ENCODE measurements at regions not wholly inside any gene's neighbourhood (a gene's known extent, or its start where the extent isn't known, plus 50 kb on each side); places are given as distances from the start of the nearest gene placed in this dataset.

GRCh38 chr4:38392223-38392855 is 271.7 kb upstream of the KLF3 start:
- Mint-ChIP-seq H3K4me1 (no peaks in the 10 kb centered on the region), H3K27me3 (ENCODE audit: insufficient read depth) (no peaks in the 10 kb centered on the region), H3K36me3 (ENCODE audit: low read depth) (peaks cover 2% of the 10 kb centered on the region), H3K9me3 (peaks cover 51% of the 10 kb centered on the region), H3K4me3 (no peak overlapping the region), H3K27ac (no peak overlapping the region)
- TF ChIP-seq CTCF (conservative IDR thresholded peaks at IDR 0.05): no peak
- no peaks in the 10 kb centered on the region for H3K4me1 ChIP-seq (ENCODE audit: control insufficient read depth, insufficient read depth, low read length)
- no peak overlapping the region for H3K9ac ChIP-seq (ENCODE audit: extremely low read depth, low read length, poor library complexity, severe bottlenecking)
- no peak for DNase-seq
- no peaks in the 10 kb centered on the region for H3K36me3 ChIP-seq (ENCODE audit: control insufficient read depth, insufficient read depth, low read length)
- no peaks in the 10 kb centered on the region for H3K27me3 ChIP-seq (ENCODE audit: control insufficient read depth, insufficient read depth, low read length, poor library complexity, severe bottlenecking)
- 90 to 100% methylated on average over 1 of the region's 1 CpG for WGBS, 2 experiments (ENCODE audit: insufficient coverage in 1 of 2, insufficient read length in 1 of 2)
- no peak overlapping the region for H3K27ac ChIP-seq (ENCODE audit: low read depth, low read length)
- no peak overlapping the region for H3K4me3 ChIP-seq (ENCODE audit: low read length)
- H3K9me3 ChIP-seq (ENCODE audit: control insufficient read depth, low read length): peaks cover 38% of the 10 kb centered on the region

GRCh38 chr4:38396091-38396490 is 267.9 kb upstream of the KLF3 start:
- no peak overlapping the region for H3K27ac Mint-ChIP-seq
- 79 to 89% methylated on average over 1 to 3 of the region's 3 CpGs for WGBS, 2 experiments (ENCODE audit: insufficient coverage in 1 of 2, insufficient read length in 1 of 2)
- peaks cover 34% of the 10 kb centered on the region for H3K9me3 ChIP-seq (ENCODE audit: control insufficient read depth, low read length)

GRCh38 chr4:38396845-38397547 is 267.0 kb upstream of the KLF3 start:
- H3K9me3 Mint-ChIP-seq: peaks cover 37% of the 10 kb centered on the region
- no peak overlapping the region for H3K9ac ChIP-seq (ENCODE audit: extremely low read depth, low read length, poor library complexity, severe bottlenecking)
- H3K27me3 Mint-ChIP-seq (ENCODE audit: insufficient read depth): no peaks in the 10 kb centered on the region
- H3K27me3 ChIP-seq (ENCODE audit: control insufficient read depth, insufficient read depth, low read length, poor library complexity, severe bottlenecking): no peaks in the 10 kb centered on the region
- no peak overlapping the region for H3K4me3 ChIP-seq (ENCODE audit: low read length)
- no peak for DNase-seq
- no peak overlapping the region for H3K27ac ChIP-seq (ENCODE audit: low read depth, low read length)
- H3K36me3 ChIP-seq (ENCODE audit: control insufficient read depth, insufficient read depth, low read length): no peaks in the 10 kb centered on the region
- no peak overlapping the region for H3K4me3 Mint-ChIP-seq
- peaks cover 25% of the 10 kb centered on the region for H3K9me3 ChIP-seq (ENCODE audit: control insufficient read depth, low read length)
- no peak overlapping the region for H3K27ac Mint-ChIP-seq
- H3K36me3 Mint-ChIP-seq (ENCODE audit: low read depth): no peaks in the 10 kb centered on the region
- no peaks in the 10 kb centered on the region for H3K4me1 ChIP-seq (ENCODE audit: control insufficient read depth, insufficient read depth, low read length)
- no peaks in the 10 kb centered on the region for H3K4me1 Mint-ChIP-seq
- no peak for TF ChIP-seq CTCF (conservative IDR thresholded peaks at IDR 0.05)
- WGBS, 2 experiments (ENCODE audit: insufficient coverage in 1 of 2, insufficient read length in 1 of 2): 80 to 88% methylated on average over 1 to 4 of the region's 4 CpGs

More at GRCh38 chr4:38396091-38396490, 267.9 kb upstream of the KLF3 start:
- Histone ChIP-seq H3K27me3 (ENCODE audit: control insufficient read depth, insufficient read depth, low read length, poor library complexity, severe bottlenecking) (no peaks in the 10 kb centered on the region), H3K4me1 (ENCODE audit: control insufficient read depth, insufficient read depth, low read length) (no peaks in the 10 kb centered on the region), H3K4me3 (ENCODE audit: low read length) (no peak overlapping the region), H3K9ac (ENCODE audit: extremely low read depth, low read length, poor library complexity, severe bottlenecking) (no peak overlapping the region), H3K36me3 (ENCODE audit: control insufficient read depth, insufficient read depth, low read length) (no peaks in the 10 kb centered on the region), H3K27ac (ENCODE audit: low read depth, low read length) (no peak overlapping the region)
- no peak overlapping the region for H3K4me3 Mint-ChIP-seq
- no peak for DNase-seq
- no peaks in the 10 kb centered on the region for H3K4me1 Mint-ChIP-seq
- H3K9me3 Mint-ChIP-seq: peaks cover 44% of the 10 kb centered on the region
- no peak for TF ChIP-seq CTCF (conservative IDR thresholded peaks at IDR 0.05)
- H3K36me3 Mint-ChIP-seq (ENCODE audit: low read depth): peaks cover 2% of the 10 kb centered on the region
- H3K27me3 Mint-ChIP-seq (ENCODE audit: insufficient read depth): no peaks in the 10 kb centered on the region

All from endodermal cell (in vitro differentiated cells).